GM12878 (cell line): ENCODE measurements at regions not wholly inside any gene's neighbourhood (a gene's known extent, or its start where the extent isn't known, plus 50 kb on each side); places are given as distances from the start of the nearest gene placed in this dataset.

ENCODE experiments used
- ATAC-seq: fragments of 200-7000 bp; cut with Tn5 transposase; 3 replicates; pipeline ENCODE4 v1.9.1; 2020; ENCODE audit warnings: mild to moderate bottlenecking, moderate library complexity
- BruUV-seq: library from RNA; stranded (reverse); fragments of 400-500 nt; replicated peaks from 2 replicates; lab custom pipeline; 2021; lab: Mats Ljungman, UMichigan
- CTCF ChIA-PET: fragments of 300-600 bp; sonication (Branson Sonifier 250); formaldehyde crosslinking; extraction: SDS; loops from one replicate; lab custom pipeline; 2021; ENCODE audit warnings: inconsistent platforms; lab: Yijun Ruan, JAX
- POLR2A ChIA-PET: fragments of 350-600 bp; formaldehyde crosslinking; extraction: SDS; loops from one replicate; lab custom pipeline; 2021; ENCODE audit warnings: inconsistent platforms; lab: Charles Lee
- RAD21 ChIA-PET: fragments of 300-600 bp; sonication (Branson Sonifier 250); formaldehyde crosslinking; loops from one replicate; lab custom pipeline; 2023; ENCODE audit warnings: antibody characterized with exemption; ENCODE audit not compliant: unreplicated experiment; lab: Charles Lee
- SMC1A ChIA-PET: fragments of 300-600 bp; sonication (Branson Sonifier 250); formaldehyde crosslinking; loops from one replicate; lab custom pipeline; 2023; ENCODE audit not compliant: unreplicated experiment, uncharacterized antibody; lab: Charles Lee
- DNase-seq: peaks from one replicate; pipeline ENCODE4 v3.0.0-alpha.2; 2011; ENCODE audit warnings: low read depth, low spot score
- FAIRE-seq: peaks from 3 replicates; lab custom pipeline; 2011; peaks lifted over from hg19 to GRCh38; lab: Jason Lieb, UNC
- H2AFZ ChIP-seq: 2 replicates; pipeline ENCODE4 v1.6.0; 2011; ENCODE audit warnings: low read depth, low read length, control low read depth; ENCODE audit not compliant: control insufficient read depth
- H3K27ac ChIP-seq: 2 replicates; pipeline ENCODE4 v1.5.1; 2011; ENCODE audit warnings: control low read depth; ENCODE audit not compliant: control insufficient read depth, insufficient read depth
- H3K27me3 ChIP-seq, 2 experiments: replicated peaks in 1 of 2; 2 replicates each; pipeline versions ENCODE4 v1.6.0 to v1.6.1; 2011; ENCODE audit warnings: low read length in 1 of 2; ENCODE audit not compliant: control insufficient read depth in 2 of 2, insufficient read depth in 2 of 2
- H3K36me3 ChIP-seq, 2 experiments: 2 replicates each; pipeline ENCODE4 v1.5.1; 2011; ENCODE audit warnings: low read length in 1 of 2; ENCODE audit not compliant: control insufficient read depth in 2 of 2, insufficient read depth in 2 of 2
- H3K4me1 ChIP-seq: 2 replicates; pipeline ENCODE4 v1.6.1; 2011; ENCODE audit warnings: mild to moderate bottlenecking, low read length, moderate library complexity, mixed read lengths; ENCODE audit not compliant: control insufficient read depth, insufficient read depth
- H3K4me2 ChIP-seq: 2 replicates; pipeline ENCODE4 v1.6.0; 2011; ENCODE audit warnings: control low read depth; ENCODE audit not compliant: control insufficient read depth, insufficient read depth
- H3K4me3 ChIP-seq: fragments of 200-600 bp; sonication (generic); 2 replicates; pipeline ENCODE4 v1.5.1; 2016
- H3K79me2 ChIP-seq: 2 replicates; pipeline ENCODE4 v1.6.0; 2011; ENCODE audit warnings: low read length; ENCODE audit not compliant: control insufficient read depth, insufficient read depth
- H3K9ac ChIP-seq: 2 replicates; pipeline ENCODE4 v1.8.0; 2011; ENCODE audit warnings: low read length, control low read depth, mixed read lengths; ENCODE audit not compliant: control insufficient read depth, insufficient read depth
- H3K9me3 ChIP-seq: replicated peaks from 3 replicates; pipeline ENCODE4 v1.5.1; 2011; ENCODE audit warnings: mild to moderate bottlenecking, low read length; ENCODE audit not compliant: control insufficient read depth, insufficient read depth
- H4K20me1 ChIP-seq: 2 replicates; pipeline ENCODE4 v1.6.0; 2011; ENCODE audit not compliant: control insufficient read depth, insufficient read depth
- ATF7 ChIP-seq: fragments of 450-650 bp; IDR thresholded peaks from 2 replicates; pipeline ENCODE4 v1.6.1; 2016; ENCODE audit warnings: low read depth, mild to moderate bottlenecking
- BMI1 ChIP-seq: fragments of 450-650 bp; IDR thresholded peaks from 2 replicates; pipeline ENCODE4 v1.6.1; 2016; ENCODE audit warnings: mild to moderate bottlenecking, moderate library complexity, borderline replicate concordance
- CHD4 ChIP-seq: fragments of 200-600 bp; sonication (generic); IDR thresholded peaks from 2 replicates; pipeline ENCODE4 v1.6.1; 2016; ENCODE audit warnings: mild to moderate bottlenecking
- E2F8 ChIP-seq: fragments of 450-650 bp; IDR thresholded peaks from 2 replicates; pipeline ENCODE4 v1.6.1; 2018; ENCODE audit warnings: mild to moderate bottlenecking, low read depth, moderate library complexity; ENCODE audit not compliant: partially characterized antibody
- FOS ChIP-seq: IDR thresholded peaks from 3 replicates; pipeline ENCODE4 v1.6.1; 2011; ENCODE audit warnings: borderline replicate concordance; ENCODE audit not compliant: insufficient read length; ENCODE audit errors: extremely low read depth
- IKZF1 ChIP-seq: fragments of 450-650 bp; conservative IDR thresholded peaks from 2 replicates; pipeline ENCODE4 v1.6.1; 2017; ENCODE audit warnings: antibody characterized with exemption, mild to moderate bottlenecking
- MEF2B ChIP-seq: fragments of 450-650 bp; IDR thresholded peaks from 2 replicates; pipeline ENCODE4 v1.6.1; 2018; ENCODE audit warnings: mild to moderate bottlenecking, moderate library complexity; ENCODE audit not compliant: partially characterized antibody, poor library complexity, severe bottlenecking
- NFYA ChIP-seq: IDR thresholded peaks from 2 replicates; pipeline ENCODE4 v1.6.1; 2011; ENCODE audit warnings: low read depth, mild to moderate bottlenecking, low read length, improper control_type of control experiment, borderline replicate concordance
- PAX8 ChIP-seq: fragments of 450-650 bp; IDR thresholded peaks from 2 replicates; pipeline ENCODE4 v1.6.1; 2017; ENCODE audit warnings: mild to moderate bottlenecking, moderate library complexity
- PRDM15 ChIP-seq: fragments of 450-650 bp; formaldehyde crosslinking; IDR thresholded peaks from 2 replicates; pipeline ENCODE4 v1.4.0; 2020; ENCODE audit warnings: mild to moderate bottlenecking, moderate library complexity
- RAD21 ChIP-seq: IDR thresholded peaks from 2 replicates; pipeline ENCODE4 v1.6.1; 2011; ENCODE audit warnings: mild to moderate bottlenecking, low read depth, low read length, moderate library complexity; ENCODE audit not compliant: insufficient read depth
- RBBP5 ChIP-seq: fragments of 200-600 bp; sonication (generic); conservative IDR thresholded peaks from 2 replicates; pipeline ENCODE4 v1.6.1; 2016
- SMC3 ChIP-seq: IDR thresholded peaks from 2 replicates; pipeline ENCODE4 v1.6.1; 2011; ENCODE audit warnings: low read length, improper control_type of control experiment, borderline replicate concordance
- WRNIP1 ChIP-seq: IDR thresholded peaks from 2 replicates; pipeline ENCODE4 v1.6.1; 2011; ENCODE audit warnings: low read depth, low read length, improper control_type of control experiment, borderline replicate concordance
- ZNF384 ChIP-seq: IDR thresholded peaks from 2 replicates; pipeline ENCODE4 v1.6.1; 2012; ENCODE audit warnings: low read depth, mild to moderate bottlenecking, low read length, improper control_type of control experiment, borderline replicate concordance
- in situ Hi-C: fragments of 300-500 bp; cut with MboI; formaldehyde crosslinking; loops from 9 replicates; pipeline ENCODE4 v1.14.3; 2018; ENCODE audit warnings: mixed read lengths
- intact Hi-C: fragments of 100-400 bp; cut with micrococcal nuclease; formaldehyde crosslinking; loops from one replicate; pipeline ENCODE4 v1.14.2; 2022; ENCODE audit not compliant: unreplicated experiment

GRCh38 chr1:47672622-47673021 lies 234.8 kb downstream of the FOXD2 start:
- Histone ChIP-seq H3K9me3 (no peaks in the 10 kb centered on the region; the same call in 2 of the 3 replicates), H4K20me1 (no peaks in the 10 kb centered on the region), H3K4me3 (no peak overlapping the region), H3K4me2 (no peak overlapping the region), H3K27me3 (no peaks in the 10 kb centered on the region), H3K36me3 (no peaks in the 10 kb centered on the region), H3K27ac (no peak overlapping the region), H3K79me2 (no peaks in the 10 kb centered on the region), H3K9ac (no peak overlapping the region), H3K4me1 (no peaks in the 10 kb centered on the region), H2AFZ (no peak overlapping the region)
- TF ChIP-seq WRNIP1 (no peak), CHD4 (no peak), E2F8 (no peak), IKZF1 (no peak), PRDM15 (CRISPR knock-in tag) (no peak), BMI1 (no peak), ATF7 (no peak), SMC3 (no peak), RBBP5 (no peak), FOS (no peak), MEF2B (no peak), PAX8 (no peak), NFYA (no peak), ZNF384 (no peak), RAD21 (no peak)
- ATAC-seq (no peak), DNase-seq (no peak), FAIRE-seq (no peak)
- ChIA-PET SMC1A (no interaction called here), POLR2A (no interaction called here), RAD21 (no interaction called here), CTCF (interaction anchor here (1.5 kb wide), 1 partner anchor 53 kb away, joined by 4 read pairs; no protein-coding TSS in a partner anchor)
- in situ Hi-C loops, result no loop called here
- intact Hi-C loops, result no loop called here
- no TSS peak for BruUV-seq
